Osteoblast (primary cell): ENCODE measurements at regions not wholly inside any gene's neighbourhood (a gene's known extent, or its start where the extent isn't known, plus 50 kb on each side); places are given as distances from the start of the nearest gene placed in this dataset. TPM values are rescaled to one million over a fixed set of nuclear protein-coding genes. Genes with fewer than 3 reads are reported as not detected.

Source experiments
- DNase-seq: peaks from one replicate; pipeline ENCODE4 v3.0.0; 2011; ENCODE audit warnings: low spot score, mixed read lengths; ENCODE audit not compliant: insufficient read length; ENCODE audit errors: missing footprints
- H2AFZ ChIP-seq: 2 replicates; pipeline ENCODE4 v1.6.0; 2011; ENCODE audit warnings: mild to moderate bottlenecking, low read length
- H3K27ac ChIP-seq: 2 replicates; pipeline ENCODE4 v1.5.1; 2011; ENCODE audit warnings: mild to moderate bottlenecking, low read depth, low read length, moderate library complexity
- H3K27me3 ChIP-seq: 2 replicates; pipeline ENCODE4 v1.6.0; 2012; ENCODE audit warnings: mild to moderate bottlenecking, control low read depth, inconsistent platforms, low read length, moderate library complexity; ENCODE audit not compliant: insufficient read depth
- H3K36me3 ChIP-seq: 2 replicates; pipeline ENCODE4 v1.5.1; 2011; ENCODE audit warnings: mild to moderate bottlenecking, low read length, control low read depth, moderate library complexity; ENCODE audit not compliant: insufficient read depth
- H3K4me1 ChIP-seq: 2 replicates; pipeline ENCODE4 v1.5.1; 2011; ENCODE audit warnings: mild to moderate bottlenecking, low read length, control low read depth, moderate library complexity; ENCODE audit not compliant: insufficient read depth
- H3K4me2 ChIP-seq: 2 replicates; pipeline ENCODE4 v1.6.0; 2011; ENCODE audit warnings: mild to moderate bottlenecking, low read length; ENCODE audit not compliant: insufficient read depth
- H3K4me3 ChIP-seq: fragments of 200-600 bp; sonication (generic); 3 replicates; pipeline ENCODE4 v1.5.1; 2012; ENCODE audit warnings: mild to moderate bottlenecking, low read length, inconsistent platforms; ENCODE audit not compliant: insufficient read depth
- H3K79me2 ChIP-seq: 2 replicates; pipeline ENCODE4 v1.6.0; 2012; ENCODE audit warnings: mild to moderate bottlenecking, low read length, control low read depth, inconsistent platforms; ENCODE audit not compliant: insufficient read depth
- H3K9me3 ChIP-seq: 2 replicates; pipeline ENCODE4 v1.5.1; 2011; ENCODE audit warnings: low read depth, low read length, control low read depth
- H4K20me1 ChIP-seq: 2 replicates; pipeline ENCODE4 v1.6.0; 2012; ENCODE audit warnings: mild to moderate bottlenecking, low read length, control low read depth; ENCODE audit not compliant: insufficient read depth
- CTCF ChIP-seq: IDR thresholded peaks from 2 replicates; pipeline ENCODE4 v1.5.1; 2011; ENCODE audit warnings: mild to moderate bottlenecking, low read depth, low read length, moderate library complexity; ENCODE audit errors: extremely low read depth
- small RNA-seq: library from RNA; depleted of rRNA; stranded (forward); fragments of <200 nt; gene quantifications from one replicate; pipeline ENCODE3, GENCODE V24; 2012

- Histone ChIP-seq H3K4me2 (no peak overlapping the region), H3K4me1 (no peaks in the 10 kb centered on the region), H3K27ac (no peak overlapping the region), H3K36me3 (no peaks in the 10 kb centered on the region), H2AFZ (no peak overlapping the region), H3K4me3 (no peak overlapping the region), H3K79me2 (no peaks in the 10 kb centered on the region), H3K27me3 (no peaks in the 10 kb centered on the region), H3K9me3 (peaks cover 2% of the 10 kb centered on the region), H4K20me1 (no peaks in the 10 kb centered on the region)
- no peak for DNase-seq
- TF ChIP-seq CTCF = no peak
Measured at GRCh38 chr14:47730296-47730695, 54.9 kb upstream of the MDGA2 start.

Small RNA genes in the stretch of these regions (small RNA-seq; reads per million reads assigned to genes)
- gene AL121576.1 = not detected
- not detected for gene AL512360.1
- not detected for gene MIR548Y
- not detected for gene RNU6-297P
